H9 (cell line): ENCODE measurements at regions not wholly inside any gene's neighbourhood (a gene's known extent, or its start where the extent isn't known, plus 50 kb on each side); places are given as distances from the start of the nearest gene placed in this dataset.

Source experiments
- DNase-seq: peaks from one replicate; pipeline ENCODE4 v3.0.0-alpha.2; 2017
- H2AFZ ChIP-seq: one replicate; pipeline ENCODE4 v1.6.1; 2013; ENCODE audit warnings: mild to moderate bottlenecking, low read length, control low read depth, moderate library complexity
- H2AK5ac ChIP-seq: 2 replicates; pipeline ENCODE4 v1.6.1; 2013; ENCODE audit warnings: low read length, control low read depth, mixed read lengths; ENCODE audit not compliant: insufficient read length
- H2BK120ac ChIP-seq: one replicate; pipeline ENCODE4 v1.6.1; 2013; ENCODE audit warnings: low read depth, mild to moderate bottlenecking, low read length, control low read depth, inconsistent platforms; ENCODE audit not compliant: poor library complexity, severe bottlenecking
- H2BK12ac ChIP-seq: 2 replicates; pipeline ENCODE4 v1.6.1; 2013; ENCODE audit warnings: low read length, control low read depth, mixed read lengths, low read depth; ENCODE audit not compliant: insufficient read length
- H2BK15ac ChIP-seq: 2 replicates; pipeline ENCODE4 v1.6.1; 2013; ENCODE audit warnings: low read depth, low read length, control low read depth
- H2BK20ac ChIP-seq: one replicate; pipeline ENCODE4 v1.6.1; 2013; ENCODE audit warnings: low read depth, mild to moderate bottlenecking, low read length, control low read depth, inconsistent platforms; ENCODE audit not compliant: poor library complexity, severe bottlenecking
- H2BK5ac ChIP-seq: 2 replicates; pipeline ENCODE4 v1.6.1; 2013; ENCODE audit warnings: low read length, control low read depth, mixed read lengths; ENCODE audit not compliant: insufficient read length
- H3K14ac ChIP-seq: 2 replicates; pipeline ENCODE4 v1.6.1; 2013; ENCODE audit warnings: low read length, control low read depth; ENCODE audit not compliant: insufficient read depth
- H3K18ac ChIP-seq: 2 replicates; pipeline ENCODE4 v1.6.1; 2013; ENCODE audit warnings: low read depth, mild to moderate bottlenecking, mixed read lengths, low read length, control low read depth; ENCODE audit not compliant: insufficient read length
- H3K23ac ChIP-seq: 2 replicates; pipeline ENCODE4 v1.6.1; 2013; ENCODE audit warnings: low read length, control low read depth, mixed read lengths, low read depth; ENCODE audit not compliant: insufficient read length
- H3K23me2 ChIP-seq: 2 replicates; pipeline ENCODE4 v1.6.1; 2013; ENCODE audit warnings: low read depth, mild to moderate bottlenecking, mixed read lengths, low read length, control low read depth; ENCODE audit not compliant: insufficient read length, poor library complexity, severe bottlenecking
- H3K27ac ChIP-seq: 2 replicates; pipeline ENCODE4 v1.5.1; 2013; ENCODE audit warnings: low read length, control low read depth, mixed read lengths, low read depth; ENCODE audit not compliant: insufficient read length
- H3K27me3 ChIP-seq: 2 replicates; pipeline ENCODE4 v1.6.1; 2013; ENCODE audit warnings: low read length, control low read depth, inconsistent platforms; ENCODE audit not compliant: insufficient read depth
- H3K4ac ChIP-seq: 2 replicates; pipeline ENCODE4 v1.6.1; 2013; ENCODE audit warnings: low read depth, mild to moderate bottlenecking, control low read depth, inconsistent platforms, low read length, moderate library complexity
- H3K4me1 ChIP-seq: 2 replicates; pipeline ENCODE4 v1.6.1; 2013; ENCODE audit warnings: low read length, control low read depth, inconsistent platforms; ENCODE audit not compliant: insufficient read depth
- H3K4me2 ChIP-seq: 2 replicates; pipeline ENCODE4 v1.6.1; 2013; ENCODE audit warnings: low read length, control low read depth, mixed read lengths; ENCODE audit not compliant: insufficient read length, insufficient read depth
- H3K56ac ChIP-seq: 2 replicates; pipeline ENCODE4 v1.6.1; 2013; ENCODE audit warnings: low read depth, mild to moderate bottlenecking, mixed read lengths, low read length, control low read depth; ENCODE audit not compliant: insufficient read length
- H3K79me1 ChIP-seq: 2 replicates; pipeline ENCODE4 v1.6.1; 2013; ENCODE audit warnings: low read depth, mild to moderate bottlenecking, moderate library complexity, low read length, control low read depth, inconsistent platforms; ENCODE audit not compliant: insufficient read depth, poor library complexity, severe bottlenecking
- H3K79me2 ChIP-seq: 2 replicates; pipeline ENCODE4 v1.6.1; 2013; ENCODE audit warnings: low read length, control low read depth, inconsistent platforms; ENCODE audit not compliant: insufficient read depth
- H3K9ac ChIP-seq: 2 replicates; pipeline ENCODE4 v1.6.1; 2013; ENCODE audit warnings: low read length, control low read depth, mixed read lengths; ENCODE audit not compliant: insufficient read length; ENCODE audit errors: extremely low read depth
- H3K9me3 ChIP-seq: one replicate; pipeline ENCODE4 v1.6.1; 2013; ENCODE audit warnings: low read depth, low read length, inconsistent platforms; ENCODE audit not compliant: control insufficient read depth
- H3T11ph ChIP-seq: one replicate; pipeline ENCODE4 v1.6.1; 2013; ENCODE audit warnings: mild to moderate bottlenecking, low read length, control low read depth, inconsistent platforms
- H4K20me1 ChIP-seq: one replicate; pipeline ENCODE4 v1.6.1; 2013; ENCODE audit not compliant: control insufficient read depth, insufficient read length, insufficient read depth
- H4K5ac ChIP-seq: 2 replicates; pipeline ENCODE4 v1.6.1; 2013; ENCODE audit warnings: low read depth, mild to moderate bottlenecking, mixed read lengths, low read length, control low read depth; ENCODE audit not compliant: insufficient read length
- H4K8ac ChIP-seq: replicated peaks from 2 replicates; pipeline ENCODE4 v1.6.1; 2013; ENCODE audit warnings: low read length, control low read depth, mixed read lengths, low read depth; ENCODE audit not compliant: insufficient read length
- H4K91ac ChIP-seq: 2 replicates; pipeline ENCODE4 v1.6.1; 2013; ENCODE audit warnings: low read depth, mild to moderate bottlenecking, moderate library complexity, mixed read lengths, low read length, control low read depth; ENCODE audit not compliant: insufficient read length
- H3K27ac Mint-ChIP-seq, 3 experiments: 2 replicates in 2 of 3; 3 replicates in 1 of 3; pipeline ENCODE4 v1.8.0; 2020 to 2021; ENCODE audit warnings: mixed read lengths in 3 of 3, mild to moderate bottlenecking in 1 of 3, moderate library complexity in 1 of 3
- H3K27me3 Mint-ChIP-seq: 2 replicates; pipeline ENCODE4 v1.8.0; 2021; ENCODE audit warnings: low read depth, mild to moderate bottlenecking, moderate library complexity, mixed read lengths
- H3K36me3 Mint-ChIP-seq, 3 experiments: 2 replicates in 2 of 3; 3 replicates in 1 of 3; pipeline ENCODE4 v1.8.0; 2020 to 2021; ENCODE audit warnings: low read depth in 3 of 3, mixed read lengths in 3 of 3; ENCODE audit not compliant: insufficient read depth in 1 of 3
- H3K4me1 Mint-ChIP-seq, 2 experiments: 2 replicates each; pipeline ENCODE4 v1.8.0; 2020; ENCODE audit warnings: mixed read lengths in 2 of 2
- H3K4me3 Mint-ChIP-seq, 2 experiments: 2 replicates in 1 of 2; 3 replicates in 1 of 2; pipeline ENCODE4 v1.8.0; 2020 to 2021; ENCODE audit warnings: mild to moderate bottlenecking in 2 of 2, mixed read lengths in 2 of 2, moderate library complexity in 1 of 2
- H3K9me3 Mint-ChIP-seq, 2 experiments: 2 replicates in 1 of 2; 3 replicates in 1 of 2; pipeline ENCODE4 v1.8.0; 2020; ENCODE audit warnings: mild to moderate bottlenecking in 2 of 2, mixed read lengths in 2 of 2, moderate library complexity in 1 of 2
- WGBS: extraction: QIAGEN DNeasy Blood & Tissue Kit; methylation state at CpG from one replicate; pipeline ENCODE4 v1.1.7; 2013; ENCODE audit warnings: missing lambda C conversion rate, low lambda C conversion rate, mixed read lengths; ENCODE audit not compliant: insufficient read length; ENCODE audit errors: extremely low coverage; 5-methylcytosine and 5-hydroxymethylcytosine counted together
- TF ChIP-seq, protein P1 (sequence below): fragments of 200-600 bp; sonication (generic); conservative IDR thresholded peaks from 3 replicates; pipeline ENCODE4 v1.8.0; 2021; ENCODE audit warnings: antibody characterized with exemption, mild to moderate bottlenecking

DNA sequence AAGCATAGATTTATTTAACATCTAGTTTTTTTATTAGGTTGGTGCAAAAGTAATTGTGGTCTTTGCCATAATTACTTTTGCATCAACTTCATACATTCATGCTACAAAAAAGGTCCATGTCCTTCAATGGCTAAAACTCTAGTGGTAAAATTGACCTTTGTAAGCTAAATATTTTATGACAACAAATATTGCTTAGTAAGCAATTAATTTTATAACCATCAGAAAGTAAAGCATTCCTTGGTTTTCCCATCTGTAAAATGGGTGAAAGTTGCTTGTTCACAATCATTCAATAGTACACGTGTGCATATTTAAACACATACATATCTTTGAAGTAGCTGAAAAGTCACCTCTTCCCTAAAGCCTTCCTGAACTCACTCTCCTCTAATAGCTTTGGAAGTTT, 789.6 kb downstream of the CDH8 start:
- Histone ChIP-seq H3K27me3 (no peaks in the 10 kb centered on the region), H4K20me1 (no peaks in the 10 kb centered on the region), H2AFZ (no peak overlapping the region), H3K4me2 (no peak overlapping the region), H3T11ph (no peak overlapping the region), H2BK120ac (no peak overlapping the region), H3K27ac (no peak overlapping the region), H3K79me1 (no peaks in the 10 kb centered on the region), H4K5ac (no peak overlapping the region), H3K18ac (no peak overlapping the region), H3K4me1 (no peaks in the 10 kb centered on the region), H3K79me2 (no peaks in the 10 kb centered on the region), H3K23me2 (no peaks in the 10 kb centered on the region), H3K56ac (no peak overlapping the region), H2BK12ac (no peak overlapping the region), H4K91ac (no peak overlapping the region), H3K23ac (no peak overlapping the region), H2BK15ac (no peak overlapping the region), H4K8ac (no peak overlapping the region), H2AK5ac (no peak overlapping the region), H3K9me3 (no peaks in the 10 kb centered on the region), H3K9ac (no peak overlapping the region), H3K4ac (no peak overlapping the region), H2BK5ac (no peak overlapping the region), H2BK20ac (no peak overlapping the region), H3K14ac (no peak overlapping the region)
- Mint-ChIP-seq H3K9me3 (no peaks in the 10 kb centered on the region), H3K4me1 (no peaks in the 10 kb centered on the region; a peak in 1 of 4 replicates), H3K27ac (no peak overlapping the region), H3K27me3 (no peaks in the 10 kb centered on the region), H3K4me3 (no peak overlapping the region), H3K36me3 (no peaks in the 10 kb centered on the region)
- no CpG with 5 or more reads among the region's 1 CpG for WGBS
- TF ChIP-seq, protein P1, sequence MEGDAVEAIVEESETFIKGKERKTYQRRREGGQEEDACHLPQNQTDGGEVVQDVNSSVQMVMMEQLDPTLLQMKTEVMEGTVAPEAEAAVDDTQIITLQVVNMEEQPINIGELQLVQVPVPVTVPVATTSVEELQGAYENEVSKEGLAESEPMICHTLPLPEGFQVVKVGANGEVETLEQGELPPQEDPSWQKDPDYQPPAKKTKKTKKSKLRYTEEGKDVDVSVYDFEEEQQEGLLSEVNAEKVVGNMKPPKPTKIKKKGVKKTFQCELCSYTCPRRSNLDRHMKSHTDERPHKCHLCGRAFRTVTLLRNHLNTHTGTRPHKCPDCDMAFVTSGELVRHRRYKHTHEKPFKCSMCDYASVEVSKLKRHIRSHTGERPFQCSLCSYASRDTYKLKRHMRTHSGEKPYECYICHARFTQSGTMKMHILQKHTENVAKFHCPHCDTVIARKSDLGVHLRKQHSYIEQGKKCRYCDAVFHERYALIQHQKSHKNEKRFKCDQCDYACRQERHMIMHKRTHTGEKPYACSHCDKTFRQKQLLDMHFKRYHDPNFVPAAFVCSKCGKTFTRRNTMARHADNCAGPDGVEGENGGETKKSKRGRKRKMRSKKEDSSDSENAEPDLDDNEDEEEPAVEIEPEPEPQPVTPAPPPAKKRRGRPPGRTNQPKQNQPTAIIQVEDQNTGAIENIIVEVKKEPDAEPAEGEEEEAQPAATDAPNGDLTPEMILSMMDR: no peak
- DNase-seq: no peak
